GM19438 (cell line): ENCODE measurements at regions not wholly inside any gene's neighbourhood (a gene's known extent, or its start where the extent isn't known, plus 50 kb on each side); places are given as distances from the start of the nearest gene placed in this dataset.

Source experiments
- ATAC-seq: cut with Tn5 transposase; IDR thresholded peaks from one replicate; pipeline ENCODE4 v1.9.1; 2021; ENCODE audit warnings: low read depth; ENCODE audit not compliant: unreplicated experiment

- ATAC-seq = no peak
Measured at GRCh38 chr5:57559110-57559635, 76.6 kb upstream of the ACTBL2 start.

- no peak for ATAC-seq
Measured at GRCh38 chr5:57552033-57552432, 69.4 kb upstream of the ACTBL2 start.

- ATAC-seq = no peak
Measured at GRCh38 chr5:57551251-57551650, 68.6 kb upstream of the ACTBL2 start.

GRCh38 chr5:57550132-57550531 lies 67.5 kb upstream of the ACTBL2 start:
- ATAC-seq = no peak

- ATAC-seq = no peak
Measured at GRCh38 chr5:57549566-57549965, 67.0 kb upstream of the ACTBL2 start.

GRCh38 chr5:57540823-57541222 lies 58.2 kb upstream of the ACTBL2 start:
- no peak for ATAC-seq

- no peak for ATAC-seq
Measured at GRCh38 chr5:57539281-57539701, 56.7 kb upstream of the ACTBL2 start.

- ATAC-seq = no peak
Measured at GRCh38 chr5:57538341-57538955, 55.8 kb upstream of the ACTBL2 start.

GRCh38 chr5:57537811-57538210 lies 55.2 kb upstream of the ACTBL2 start:
- no peak for ATAC-seq

- ATAC-seq = no peak
Measured at GRCh38 chr5:57532513-57533497, 50.2 kb upstream of the ACTBL2 start.
